Activated T-helper 1 cell treated with anti-CD3 and anti-CD28 coated beads, Interleukin-2, amount 50 U/mL, for 16 hours (primary cell): ENCODE measurements at regions not wholly inside any gene's neighbourhood (a gene's known extent, or its start where the extent isn't known, plus 50 kb on each side); places are given as distances from the start of the nearest gene placed in this dataset.

Source experiments
- DNase-seq, 2 donors: peaks; one replicate each; pipeline ENCODE4 v3.0.0-alpha.2; 2020; ENCODE audit warnings: low read depth in 1 of 2, low spot score in 1 of 2

DNA sequence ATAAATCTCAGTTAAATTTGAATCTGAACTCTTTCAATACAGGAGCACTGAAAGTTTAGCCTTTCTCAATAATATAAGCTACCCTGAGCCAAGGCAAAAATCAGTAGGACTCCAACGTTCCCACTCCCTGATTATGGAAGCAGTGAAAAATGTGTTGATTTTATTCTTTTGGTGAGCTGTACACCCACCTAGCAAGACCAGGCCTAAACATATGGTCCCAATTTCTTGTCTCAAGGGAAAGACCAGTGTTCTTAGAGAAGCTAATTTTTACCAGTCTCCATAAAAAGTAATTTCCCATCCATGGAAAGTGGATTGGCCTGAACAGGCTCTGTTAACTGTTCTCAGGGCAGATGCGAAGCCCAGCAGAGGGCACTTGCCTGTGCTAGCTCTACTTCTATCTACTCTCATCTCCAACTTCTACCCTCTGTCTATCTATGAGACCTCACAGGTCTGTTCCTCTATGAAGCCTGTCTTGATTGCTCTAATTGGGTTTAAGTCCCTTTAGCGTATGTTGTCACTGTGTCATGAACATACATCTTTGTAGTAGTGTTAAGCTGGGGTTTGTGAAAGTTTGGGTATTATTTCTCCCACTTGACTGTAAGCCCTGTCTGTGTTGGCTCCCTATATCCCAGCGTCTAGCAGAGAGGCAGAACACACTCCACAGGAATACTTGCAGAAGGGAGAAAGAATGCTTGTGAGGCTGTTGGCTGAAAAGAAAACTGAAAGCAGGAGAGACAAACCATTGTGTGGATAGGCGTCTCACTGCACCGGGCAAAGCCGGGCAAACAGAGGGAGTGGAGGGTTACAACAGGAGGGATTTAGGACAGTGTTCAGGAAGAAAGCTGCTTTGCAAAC, 167.1 kb upstream of the MAF start:
- DNase-seq = no peak

DNA sequence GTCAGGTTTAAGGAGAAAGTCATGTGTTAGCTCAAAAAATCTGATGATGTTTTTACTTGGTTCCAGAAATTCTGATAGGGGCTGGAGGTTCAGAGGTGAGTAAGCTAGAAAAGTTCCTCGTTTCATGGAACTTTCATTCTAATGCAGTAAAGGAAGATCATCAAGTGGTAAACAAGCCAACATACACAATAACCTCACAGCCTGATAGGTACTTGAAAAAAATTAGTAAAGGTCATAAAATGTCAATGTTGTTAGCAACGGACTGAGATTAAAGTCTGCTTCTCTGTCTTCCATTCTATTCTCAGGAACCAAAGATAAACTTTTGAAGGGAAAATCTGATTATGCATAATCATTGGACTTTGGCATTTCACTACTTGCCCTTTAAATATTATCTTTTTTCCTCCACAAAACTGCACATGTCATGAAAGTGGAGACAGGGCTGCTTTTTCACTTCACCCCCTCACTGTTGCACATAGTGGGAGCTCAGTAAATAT, 165.4 kb upstream of the MAF start:
- DNase-seq = no peak

DNA sequence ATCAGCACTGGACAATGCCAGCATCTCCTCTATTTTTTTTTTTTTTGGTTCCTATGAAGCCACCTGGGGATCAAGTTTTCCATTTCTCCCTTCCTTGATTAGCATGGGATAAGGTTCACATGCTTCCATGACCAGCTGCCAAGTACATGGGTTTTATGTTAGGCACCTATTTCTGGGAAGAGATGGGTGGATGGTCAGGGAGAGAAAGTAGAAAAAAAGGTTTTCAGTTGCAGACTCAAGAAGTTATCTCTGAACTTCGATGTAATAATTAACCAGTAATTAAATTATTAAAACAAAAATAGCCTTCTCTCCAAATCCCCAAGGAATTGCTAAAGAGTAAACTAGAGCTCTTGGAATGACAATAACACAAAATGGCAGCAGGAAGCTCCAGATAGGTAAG, 164.9 kb upstream of the MAF start:
- DNase-seq = no peak

DNA sequence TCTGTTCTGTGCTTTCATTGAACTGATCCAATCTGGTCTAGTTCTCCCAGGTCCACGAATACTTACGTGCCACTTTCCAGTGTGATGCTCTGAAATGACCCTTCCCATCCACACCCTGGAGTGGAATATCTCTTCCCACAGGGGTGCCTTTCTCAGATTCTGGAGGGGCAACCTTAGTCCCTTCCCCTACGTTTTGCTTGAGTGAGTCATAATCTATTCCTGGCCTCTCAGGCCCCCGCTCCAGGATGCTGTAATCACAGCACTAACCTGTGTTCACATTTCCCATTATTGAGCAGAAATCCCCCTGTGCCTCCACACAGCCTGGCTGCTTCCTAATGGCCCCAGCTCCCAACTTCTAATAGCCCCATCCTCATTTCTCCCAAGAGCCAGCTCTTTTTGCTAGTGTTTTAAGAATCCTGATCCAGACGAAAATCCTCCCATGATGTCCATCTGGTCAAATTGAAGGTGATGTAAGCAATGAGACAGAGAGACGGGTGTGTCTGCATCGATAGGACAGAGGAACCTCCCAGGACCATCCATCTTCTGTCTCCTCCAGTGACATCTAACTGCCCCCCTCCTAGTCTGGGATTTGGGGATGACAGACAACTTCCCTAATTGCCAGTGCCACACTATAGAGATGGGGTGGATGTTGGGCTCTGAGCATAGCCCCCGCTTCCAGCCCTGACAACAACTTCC, 164.0 kb upstream of the MAF start:
- no peak for DNase-seq

DNA sequence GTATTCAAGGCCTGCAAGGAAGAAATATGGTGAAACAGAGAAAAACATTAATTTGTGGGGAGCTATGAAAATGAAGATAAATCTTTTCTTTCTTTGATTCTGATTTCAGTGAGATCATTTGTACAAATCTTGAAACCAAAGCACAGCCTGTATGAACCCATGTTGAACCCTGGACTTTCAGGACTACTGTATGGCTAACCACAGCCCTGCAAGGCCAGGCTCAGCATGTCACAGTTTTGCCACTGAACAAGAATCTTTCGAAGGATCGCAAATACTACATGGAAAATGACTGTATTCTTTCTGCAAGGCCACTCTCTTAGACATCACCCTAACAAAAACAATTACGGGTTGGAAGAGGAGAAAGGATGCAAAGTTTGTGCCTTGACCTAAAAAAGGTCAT, 161.7 kb upstream of the MAF start:
- DNase-seq = no peak

DNA sequence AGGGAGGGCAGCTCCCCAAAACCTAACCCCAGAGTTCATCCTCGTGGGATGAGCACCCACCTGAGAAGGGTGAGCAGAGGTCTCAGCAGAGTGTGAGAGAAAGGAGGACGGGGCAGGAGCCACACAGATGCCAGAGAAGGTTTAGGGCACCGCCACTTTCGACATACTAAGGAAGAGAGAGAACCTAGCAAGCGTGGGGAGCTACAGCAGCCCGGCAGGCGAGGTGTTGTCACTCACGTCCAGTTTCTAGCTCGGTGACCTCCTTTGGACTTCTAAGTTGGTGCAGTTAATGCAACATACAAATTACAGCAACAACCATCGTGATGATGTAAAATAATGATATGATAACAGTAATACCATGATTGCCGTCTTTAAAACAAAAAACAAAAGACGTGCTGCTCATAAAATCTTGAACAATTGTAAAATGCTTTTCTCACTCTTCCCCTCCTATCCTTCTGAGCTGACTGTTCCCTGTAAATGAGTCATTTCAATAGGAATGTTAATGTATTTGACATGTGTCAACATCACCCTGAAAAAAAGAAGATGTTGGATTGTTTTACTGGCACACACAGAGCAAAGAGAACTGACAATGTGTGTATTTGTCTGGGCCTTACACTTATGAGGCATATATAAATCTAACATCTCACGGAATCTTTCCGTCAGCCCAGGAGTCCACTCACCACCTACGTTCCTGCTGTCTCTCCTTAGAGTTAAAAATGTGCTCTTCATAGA, 158.2 kb upstream of the MAF start:
- DNase-seq = no peak

DNA sequence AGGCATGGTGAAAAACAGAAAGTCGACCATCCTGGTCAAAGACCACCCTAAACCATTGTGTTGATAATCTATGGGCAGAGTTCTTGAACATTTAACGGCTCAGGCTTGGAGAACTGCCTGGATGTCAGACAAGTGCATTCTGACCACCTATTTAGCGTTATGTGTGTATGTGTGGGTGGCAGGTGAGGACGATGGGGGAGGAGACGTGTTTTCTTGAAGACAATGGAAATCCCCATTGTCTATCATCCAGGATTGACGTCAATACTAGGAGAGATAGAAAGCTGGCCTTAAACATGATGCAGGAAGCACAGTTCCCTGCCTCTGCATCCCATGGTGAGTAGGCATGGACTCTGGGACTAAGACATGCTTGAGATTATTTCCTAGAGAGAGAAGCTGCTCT, 157.4 kb upstream of the MAF start:
- no peak for DNase-seq

DNA sequence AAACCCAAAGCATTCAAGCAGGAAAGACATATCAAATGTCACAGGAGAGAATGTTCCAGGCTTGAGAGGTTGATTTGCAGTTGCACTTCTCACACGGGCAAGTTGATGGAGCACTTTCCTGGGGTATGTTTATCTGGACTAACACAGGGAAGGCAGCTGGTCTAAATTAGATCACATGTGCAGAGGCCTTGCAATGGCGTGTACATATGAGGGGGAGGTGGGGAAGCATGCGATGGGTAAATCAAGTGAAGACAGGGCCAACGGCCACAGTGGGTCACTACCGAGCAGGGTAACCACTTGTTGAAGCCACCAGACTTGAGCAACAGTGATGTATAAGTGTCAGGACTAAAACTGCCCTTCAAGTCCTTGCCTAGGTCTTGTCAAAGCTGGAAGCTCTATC, 156.6 kb upstream of the MAF start:
- DNase-seq = no peak

DNA sequence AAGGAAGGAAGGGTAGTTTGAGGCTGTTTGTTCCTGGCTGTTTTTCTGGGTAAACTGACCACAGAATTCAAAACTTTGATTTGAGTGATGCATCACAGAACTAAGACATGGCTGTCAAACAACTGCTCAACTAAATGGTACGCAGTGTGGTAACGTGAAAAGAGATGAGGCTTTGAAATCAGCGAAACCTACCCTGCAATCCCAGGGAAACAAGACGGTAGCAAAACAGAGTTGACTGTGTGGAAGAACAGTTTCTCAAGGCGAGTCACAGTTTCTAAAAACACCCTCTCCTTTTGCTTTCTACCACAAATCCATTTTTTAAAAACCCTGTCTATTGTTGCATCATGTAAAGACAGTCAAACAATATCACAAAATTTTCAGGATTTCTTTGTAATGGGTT, 156.0 kb upstream of the MAF start:
- DNase-seq = no peak

DNA sequence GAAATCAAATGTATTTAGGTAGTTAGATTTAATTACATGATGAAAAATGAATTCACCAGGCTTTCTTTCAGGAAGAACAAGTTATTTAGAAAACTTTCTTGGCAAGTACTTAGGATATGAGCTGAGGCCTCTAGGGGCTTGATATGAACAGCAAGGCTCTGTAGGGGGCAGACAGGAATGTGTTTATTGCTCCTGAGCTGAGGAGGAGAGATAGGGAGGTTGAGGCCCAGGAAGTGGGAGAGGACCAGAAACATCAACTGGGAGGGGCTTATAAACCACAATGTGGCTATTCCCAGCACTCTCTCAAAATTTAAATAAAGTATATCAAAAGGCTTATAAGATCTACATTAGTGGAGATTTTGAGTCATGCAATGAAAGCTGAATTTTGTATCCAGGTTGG, 154.0 kb upstream of the MAF start:
- no peak for DNase-seq

DNA sequence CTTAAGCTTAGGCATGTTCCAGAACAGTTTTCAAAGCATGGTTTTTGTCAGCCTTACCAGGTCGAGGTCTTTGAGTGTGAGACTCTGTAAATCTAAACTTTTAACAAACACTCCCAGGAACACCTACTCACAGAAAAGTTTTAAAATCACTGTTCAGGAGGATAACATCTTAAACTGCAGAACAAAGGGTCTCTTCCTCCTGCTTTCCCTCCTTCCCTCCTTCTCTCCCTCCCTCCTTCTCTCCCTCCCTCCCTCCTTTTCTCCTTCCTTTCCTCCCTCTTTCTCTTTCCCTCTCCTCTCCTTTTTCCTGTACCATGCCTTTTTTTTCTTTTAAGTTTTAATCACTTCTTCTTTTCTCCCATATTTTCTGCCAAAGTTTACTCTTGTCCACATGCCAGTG, 153.5 kb upstream of the MAF start:
- DNase-seq = no peak

DNA sequence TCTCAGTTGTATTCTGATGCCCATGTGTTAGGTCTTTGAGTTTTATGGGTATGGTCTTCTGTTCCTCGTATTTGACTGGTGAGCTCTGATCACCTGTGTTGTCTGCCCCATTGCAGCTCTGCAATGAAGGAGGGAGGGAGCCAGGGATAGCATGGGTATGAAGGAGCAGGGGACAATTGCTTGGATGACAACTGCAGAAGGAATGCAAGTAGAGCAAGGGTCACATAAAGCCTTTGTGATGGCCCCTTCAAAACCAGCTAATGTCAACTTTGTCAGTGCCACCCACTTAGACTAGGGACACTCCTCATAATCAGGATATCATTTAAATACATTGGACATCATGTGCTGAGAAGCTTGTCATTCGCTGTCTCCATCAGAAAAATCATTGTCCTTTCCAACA, 152.7 kb upstream of the MAF start:
- no peak for DNase-seq

DNA sequence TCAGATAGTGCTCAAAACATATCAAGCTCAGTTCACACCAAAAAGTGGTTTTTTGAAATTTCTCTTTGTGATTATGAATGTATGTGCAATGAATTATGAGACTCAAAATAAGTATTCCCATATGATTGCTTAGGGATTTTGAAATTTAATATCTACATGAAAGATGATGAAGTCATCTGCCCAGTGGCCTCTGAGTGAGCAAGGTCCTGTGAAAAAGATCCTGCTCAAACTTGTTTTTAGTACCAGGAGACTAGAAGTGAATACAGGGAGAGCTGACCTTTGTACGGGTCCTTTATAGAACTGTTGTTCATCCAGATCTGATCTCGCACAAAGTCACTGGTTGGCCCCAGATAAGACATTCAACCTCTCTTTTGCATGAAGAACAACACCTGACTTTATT, 151.9 kb upstream of the MAF start:
- no peak for DNase-seq

DNA sequence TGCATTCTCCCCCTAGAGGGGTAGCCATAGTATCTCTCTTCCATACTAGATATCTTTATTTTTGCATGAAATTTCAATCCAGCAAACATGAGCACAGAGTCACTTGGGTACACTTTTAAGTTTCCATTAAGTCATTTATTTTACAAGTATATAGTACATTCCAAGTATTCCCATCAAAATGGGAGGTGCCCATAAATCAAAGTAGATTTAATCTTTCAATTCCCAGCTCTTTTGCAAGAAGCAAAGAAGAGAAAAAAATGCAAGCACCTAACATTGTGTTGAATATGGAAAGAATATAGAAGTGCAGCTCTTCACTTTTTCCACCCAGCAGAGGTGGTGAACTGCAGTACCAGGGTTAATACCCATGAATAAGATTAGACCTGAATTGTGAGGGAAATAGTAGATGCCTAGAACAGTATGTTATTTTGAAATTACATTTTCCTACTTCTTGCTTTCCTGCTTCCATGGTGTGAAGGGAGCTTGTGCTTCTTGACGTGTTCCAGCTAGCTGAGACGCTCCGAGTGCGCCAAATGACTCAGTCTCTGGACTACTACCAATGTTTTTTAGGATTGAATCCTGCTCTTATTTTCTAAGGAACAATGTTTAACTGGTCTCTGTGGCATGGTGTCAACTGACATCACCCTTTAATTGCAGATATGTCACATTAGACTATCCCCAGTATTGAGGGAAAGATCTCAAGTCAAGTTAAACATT, 151.1 kb upstream of the MAF start:
- no peak for DNase-seq

DNA sequence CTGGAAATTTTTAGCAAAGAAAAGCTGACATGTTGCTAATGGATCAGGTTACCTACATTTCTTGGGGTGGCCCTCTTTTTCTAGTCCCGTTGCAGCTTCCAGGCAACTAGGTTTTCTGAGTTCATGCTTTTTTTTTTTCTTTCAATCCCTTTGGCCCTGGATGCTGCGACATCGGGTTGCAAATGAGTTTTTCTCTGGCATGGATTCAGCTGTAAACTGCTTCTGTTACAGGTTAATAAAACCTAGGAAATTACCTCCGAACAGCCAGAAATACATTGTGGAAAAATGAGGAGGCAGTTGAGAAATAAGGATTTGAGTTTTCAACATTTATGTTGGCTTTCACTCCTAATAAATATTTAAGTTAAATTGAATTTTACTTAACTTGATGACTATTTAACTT, 149.8 kb upstream of the MAF start:
- DNase-seq = no peak

DNA sequence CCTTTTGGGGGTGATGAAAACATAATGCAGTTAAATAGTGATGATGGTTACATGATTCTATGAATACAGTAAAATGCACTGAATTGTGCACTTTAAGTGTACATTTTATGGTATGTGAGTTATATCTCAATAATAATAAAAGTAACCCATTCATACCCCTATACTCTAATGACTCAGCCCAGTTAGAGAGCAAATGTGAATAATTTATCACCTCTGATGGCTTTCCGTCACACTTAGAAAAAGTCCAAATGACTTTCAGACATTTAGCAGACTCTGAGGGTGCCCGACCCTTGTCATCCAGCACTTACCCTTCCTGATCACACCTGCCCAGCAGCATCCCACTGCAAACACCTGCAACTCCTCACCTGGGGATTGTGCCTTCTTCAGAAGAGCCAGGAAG, 148.1 kb upstream of the MAF start:
- DNase-seq = no peak

DNA sequence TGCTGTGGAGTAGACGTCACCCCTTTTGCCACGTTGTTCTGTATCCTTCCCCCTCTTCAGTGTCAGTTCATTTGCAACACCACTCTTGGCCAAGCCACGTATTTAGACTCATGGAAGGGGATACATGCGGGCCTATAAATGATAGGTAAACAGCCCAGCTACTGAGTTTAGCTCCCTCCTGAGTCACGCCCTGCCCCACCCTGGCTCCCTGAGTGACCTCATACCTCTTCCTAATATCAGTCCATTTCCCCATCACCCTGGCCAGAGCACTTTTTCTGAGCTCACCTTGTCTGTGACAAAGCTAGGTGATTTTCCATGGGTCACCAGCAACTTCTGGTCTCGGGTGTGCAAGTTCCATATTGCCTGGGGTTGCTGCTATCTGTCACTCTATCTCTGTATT, 147.2 kb upstream of the MAF start:
- DNase-seq = no peak

DNA sequence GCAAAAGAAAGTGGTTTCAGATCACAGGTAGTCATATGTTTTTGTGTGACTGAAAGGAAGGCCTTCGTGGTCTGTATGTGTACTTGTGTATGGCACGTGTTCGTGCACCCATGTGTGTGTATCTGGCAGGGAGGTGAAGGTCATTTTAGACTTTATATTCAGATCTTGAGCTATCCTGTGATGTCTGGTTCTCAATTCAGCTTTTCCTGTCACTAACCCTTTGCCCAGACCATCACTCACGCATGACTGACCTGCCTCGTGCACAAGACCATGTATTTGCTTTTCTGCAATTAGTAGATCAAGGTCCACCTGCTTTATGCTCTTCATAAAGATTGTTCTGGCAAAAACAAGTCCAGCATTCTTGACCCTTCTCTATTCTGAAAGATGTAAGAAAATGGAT, 139.7 kb upstream of the MAF start:
- DNase-seq = no peak

DNA sequence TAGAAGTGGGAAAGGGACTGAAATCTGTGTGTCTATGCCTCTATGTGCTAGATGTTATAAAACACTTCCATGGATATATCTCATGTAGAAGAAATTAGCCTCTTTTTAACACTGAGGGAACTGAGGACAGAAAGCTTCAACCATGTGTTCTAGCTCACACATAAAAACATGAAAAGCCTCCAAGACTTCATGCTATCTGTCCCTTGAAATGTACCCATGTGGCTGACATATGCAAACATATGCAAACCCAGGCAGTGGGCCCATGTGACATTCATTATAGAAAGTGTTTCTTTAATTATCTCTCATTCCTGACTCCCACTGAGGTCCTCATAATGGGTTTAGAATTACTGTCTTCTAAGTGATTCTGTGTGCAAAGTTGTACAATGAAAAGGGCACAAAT, 134.7 kb upstream of the MAF start:
- DNase-seq = no peak

DNA sequence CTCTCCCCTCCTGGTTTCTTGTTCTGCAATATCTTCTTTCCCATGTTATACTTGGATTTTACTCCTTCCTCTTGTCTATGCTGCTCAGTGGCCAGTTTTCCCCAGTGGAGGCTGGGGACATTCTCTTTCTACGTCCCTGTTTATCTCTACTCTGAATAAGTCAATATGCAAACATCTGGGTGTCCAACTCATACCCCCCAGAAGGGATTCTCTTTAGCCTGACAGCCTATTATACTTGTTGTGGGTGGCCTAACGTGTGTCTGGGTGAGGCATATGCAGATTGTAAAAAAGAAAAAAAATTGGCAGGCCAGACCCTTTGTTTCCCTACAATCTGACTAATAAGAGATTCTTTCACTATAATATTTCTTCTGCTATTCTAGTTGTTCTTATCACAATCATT, 134.2 kb upstream of the MAF start:
- DNase-seq = no peak

DNA sequence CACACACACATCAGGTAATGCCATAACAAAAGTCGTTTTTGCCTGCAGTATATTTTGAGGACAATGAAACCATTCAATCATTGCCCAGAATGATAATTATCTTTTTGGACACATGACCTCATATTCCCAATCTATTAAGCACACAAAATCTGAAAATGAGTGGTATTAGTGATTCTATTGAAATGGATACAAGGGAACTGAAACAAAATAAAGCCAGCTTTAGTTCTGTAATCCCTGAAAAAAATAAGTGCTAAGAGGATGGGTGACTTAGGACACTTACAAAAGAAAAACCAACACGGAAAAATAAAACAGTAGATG, 128.3 kb upstream of the MAF start:
- DNase-seq = no peak
